BLaER1 (cell line): ENCODE measurements at regions not wholly inside any gene's neighbourhood (a gene's known extent, or its start where the extent isn't known, plus 50 kb on each side); places are given as distances from the start of the nearest gene placed in this dataset.

Experiments used
- H3K27ac ChIP-seq: shearing (Covaris generic); formaldehyde crosslinking; 2 replicates; pipeline ENCODE4 v1.8.1; 2022
- H3K27me3 ChIP-seq: shearing (Covaris generic); formaldehyde crosslinking; 2 replicates; pipeline ENCODE4 v1.8.1; 2022
- H3K36me3 ChIP-seq: shearing (Covaris generic); formaldehyde crosslinking; 2 replicates; pipeline ENCODE4 v1.8.1; 2022
- H3K4me1 ChIP-seq: shearing (Covaris generic); formaldehyde crosslinking; 2 replicates; pipeline ENCODE4 v1.8.1; 2022
- H3K4me2 ChIP-seq: shearing (Covaris generic); formaldehyde crosslinking; 2 replicates; pipeline ENCODE4 v1.8.1; 2022
- H3K4me3 ChIP-seq: shearing (Covaris generic); formaldehyde crosslinking; 2 replicates; pipeline ENCODE4 v1.8.1; 2022
- H3K9ac ChIP-seq: shearing (Covaris generic); formaldehyde crosslinking; 2 replicates; pipeline ENCODE4 v1.8.1; 2022
- H3K9me3 ChIP-seq: shearing (Covaris generic); formaldehyde crosslinking; 2 replicates; pipeline ENCODE4 v1.8.1; 2022
- H4K20me1 ChIP-seq: shearing (Covaris generic); formaldehyde crosslinking; 2 replicates; pipeline ENCODE4 v1.8.1; 2022
- Cebpa-rat ChIP-seq: shearing (Covaris generic); IDR thresholded peaks from 2 replicates; pipeline ENCODE4 v1.8.1; 2022

DNA sequence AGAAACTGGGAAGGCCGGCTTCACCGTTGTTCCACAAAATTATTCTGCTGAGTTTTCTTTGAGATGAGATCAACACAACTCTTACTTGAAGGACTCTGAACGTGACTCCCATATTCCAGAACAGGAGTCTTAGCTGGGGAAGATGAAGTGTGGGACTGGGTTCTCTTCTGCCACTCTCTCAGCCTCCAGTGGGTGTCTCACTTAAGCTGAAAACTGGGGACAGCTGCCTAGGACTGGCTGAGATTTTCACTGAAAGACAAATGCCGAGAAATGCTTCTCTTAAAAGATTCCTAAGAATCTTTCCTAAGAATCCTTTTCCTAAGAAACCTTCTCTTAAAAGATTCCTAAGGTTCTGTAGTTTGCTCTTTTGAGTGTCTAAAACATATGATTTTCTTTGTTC lies 156.6 kb upstream of the LHCGR start:
- no peaks in the 10 kb centered on the region for H3K36me3 ChIP-seq
- H3K4me1 ChIP-seq = peaks cover 17% of the 10 kb centered on the region; the same call in 1 of the 2 replicates
- no peaks in the 10 kb centered on the region for H4K20me1 ChIP-seq
- no peak for TF ChIP-seq Cebpa-rat
- no peak overlapping the region for H3K9ac ChIP-seq
- H3K9me3 ChIP-seq = no peaks in the 10 kb centered on the region
- no peak overlapping the region for H3K4me3 ChIP-seq
- no peaks in the 10 kb centered on the region for H3K27me3 ChIP-seq
- H3K4me2 ChIP-seq = no peak overlapping the region
- no peak overlapping the region for H3K27ac ChIP-seq

DNA sequence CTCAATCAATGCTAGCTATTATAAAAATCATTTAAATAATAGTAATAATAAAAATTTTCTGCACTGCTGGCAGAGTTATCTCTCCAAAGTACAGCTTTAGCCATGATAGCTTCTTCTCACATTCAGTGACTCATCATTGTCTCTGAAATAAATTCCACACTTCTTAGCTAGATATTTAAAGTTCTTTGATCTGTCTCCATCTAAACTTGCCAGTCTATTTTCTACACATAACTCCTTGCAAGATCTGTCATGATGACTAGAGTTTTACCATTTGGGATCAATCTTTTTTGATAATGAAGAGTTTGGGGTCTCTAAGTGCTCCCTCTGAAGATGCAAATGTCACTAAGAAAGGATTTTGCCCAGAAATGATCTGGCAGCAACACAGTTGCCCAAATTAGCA lies 155.4 kb upstream of the LHCGR start:
- Histone ChIP-seq H3K4me3 (no peak overlapping the region), H3K27ac (no peak overlapping the region), H3K4me2 (no peak overlapping the region), H3K9ac (no peak overlapping the region), H3K27me3 (no peaks in the 10 kb centered on the region), H3K36me3 (no peaks in the 10 kb centered on the region), H4K20me1 (no peaks in the 10 kb centered on the region), H3K9me3 (no peaks in the 10 kb centered on the region), H3K4me1 (peaks cover 25% of the 10 kb centered on the region)
- no peak for TF ChIP-seq Cebpa-rat

DNA sequence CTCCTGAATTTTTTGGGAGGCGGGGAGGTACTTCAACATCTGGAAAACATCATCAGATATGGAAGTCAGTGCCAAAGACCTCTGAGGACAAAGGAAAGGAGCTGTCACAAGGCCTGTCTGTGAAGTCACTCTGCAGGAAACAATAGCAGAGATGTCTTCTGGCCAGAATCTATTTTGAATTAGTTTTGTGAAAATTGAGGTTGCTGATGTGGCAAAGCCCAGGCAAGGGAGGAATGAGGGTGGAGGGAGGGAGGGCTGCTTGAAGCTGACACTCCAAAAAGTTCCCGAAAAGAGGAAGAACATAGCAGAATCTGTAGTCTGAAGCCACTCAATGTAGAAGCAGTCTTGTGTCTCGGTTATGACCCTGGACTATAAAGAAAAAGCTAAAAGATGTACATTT lies 151.1 kb upstream of the LHCGR start:
- Histone ChIP-seq H4K20me1 (no peaks in the 10 kb centered on the region), H3K27ac (no peak overlapping the region), H3K36me3 (no peaks in the 10 kb centered on the region), H3K4me3 (no peak overlapping the region), H3K9ac (no peak overlapping the region), H3K9me3 (peaks cover 10% of the 10 kb centered on the region), H3K27me3 (no peaks in the 10 kb centered on the region), H3K4me1 (peaks cover 34% of the 10 kb centered on the region), H3K4me2 (peak overlapping the region; percentile 61)
- TF ChIP-seq Cebpa-rat = no peak

DNA sequence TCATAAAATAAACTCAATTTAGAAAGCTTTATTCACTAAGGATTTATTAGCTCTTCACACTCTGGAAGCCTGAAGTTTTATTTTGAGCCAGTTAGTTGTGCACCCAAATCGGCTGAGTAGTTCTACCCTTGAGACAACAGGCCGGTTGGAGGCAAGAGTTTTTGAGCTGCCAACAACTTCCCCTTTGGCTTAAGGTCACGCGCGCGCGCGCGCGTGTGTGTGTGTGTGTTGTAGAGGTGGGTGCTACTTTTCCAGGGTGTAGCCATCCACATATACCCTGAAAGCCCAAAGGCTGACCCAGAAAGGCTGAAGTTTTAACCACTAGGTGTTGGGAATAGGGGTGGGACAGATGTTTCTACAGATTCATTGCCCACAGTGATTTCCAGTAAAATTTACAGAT lies 150.2 kb upstream of the LHCGR start:
- Histone ChIP-seq H3K27ac (peak overlapping the region; percentile 29; the same call in 1 of the 2 replicates), H3K4me3 (no peak overlapping the region), H3K4me2 (peak overlapping the region; percentile 61), H4K20me1 (no peaks in the 10 kb centered on the region), H3K27me3 (no peaks in the 10 kb centered on the region), H3K9ac (no peak overlapping the region), H3K36me3 (no peaks in the 10 kb centered on the region), H3K9me3 (peaks cover 12% of the 10 kb centered on the region), H3K4me1 (peaks cover 43% of the 10 kb centered on the region)
- no peak for TF ChIP-seq Cebpa-rat

DNA sequence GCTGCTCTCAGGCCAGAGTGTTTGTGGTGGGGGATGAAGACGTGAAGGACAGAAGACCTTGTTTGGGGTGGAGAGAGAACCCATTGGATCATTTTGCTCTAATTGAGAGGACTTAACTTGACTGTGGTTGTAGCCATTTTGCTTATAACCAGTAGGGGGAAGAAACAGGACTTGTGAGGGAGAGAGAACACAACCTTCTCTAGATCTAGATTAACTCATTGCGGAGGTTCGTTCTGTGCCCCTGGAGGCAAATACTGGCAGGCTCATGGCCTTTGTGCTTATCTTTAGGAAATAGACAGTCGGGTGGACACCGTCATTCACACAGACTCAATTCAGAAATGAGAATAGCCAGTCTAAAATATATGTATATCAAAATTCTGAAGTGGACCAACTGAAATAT lies 147.0 kb upstream of the LHCGR start:
- H3K9me3 ChIP-seq = peaks cover 12% of the 10 kb centered on the region
- H3K4me1 ChIP-seq = peaks cover 66% of the 10 kb centered on the region
- no peak overlapping the region for H3K9ac ChIP-seq
- no peaks in the 10 kb centered on the region for H4K20me1 ChIP-seq
- H3K36me3 ChIP-seq = no peaks in the 10 kb centered on the region
- no peak overlapping the region for H3K4me3 ChIP-seq
- H3K27ac ChIP-seq = no peak overlapping the region
- H3K27me3 ChIP-seq = no peaks in the 10 kb centered on the region
- TF ChIP-seq Cebpa-rat = no peak
- H3K4me2 ChIP-seq = no peak overlapping the region

DNA sequence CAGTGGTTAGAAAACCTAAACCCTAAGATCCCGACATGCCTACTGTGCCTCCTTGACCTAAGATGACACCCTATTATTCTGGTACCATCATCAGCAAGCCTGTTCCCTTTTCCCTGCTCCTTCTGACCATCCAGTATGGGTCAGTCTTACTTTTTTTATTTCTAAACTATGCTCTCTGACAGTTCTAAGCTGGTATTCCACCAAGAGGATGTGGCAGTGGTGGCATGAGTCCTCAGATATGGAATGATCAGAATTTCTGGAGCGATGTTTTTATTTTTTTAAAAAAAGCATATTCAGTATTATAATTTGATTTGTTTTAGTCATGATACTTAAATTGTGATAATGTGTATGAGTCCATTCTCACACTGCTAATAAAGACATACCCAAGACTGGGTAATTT lies 145.9 kb upstream of the LHCGR start:
- Histone ChIP-seq H3K4me1 (peaks cover 62% of the 10 kb centered on the region), H3K27me3 (no peaks in the 10 kb centered on the region), H3K27ac (peak overlapping the region; percentile 68), H4K20me1 (no peaks in the 10 kb centered on the region), H3K36me3 (no peaks in the 10 kb centered on the region), H3K9ac (no peak overlapping the region), H3K4me3 (no peak overlapping the region), H3K9me3 (peaks cover 12% of the 10 kb centered on the region), H3K4me2 (peak overlapping the region; percentile 71)
- TF ChIP-seq Cebpa-rat = no peak

DNA sequence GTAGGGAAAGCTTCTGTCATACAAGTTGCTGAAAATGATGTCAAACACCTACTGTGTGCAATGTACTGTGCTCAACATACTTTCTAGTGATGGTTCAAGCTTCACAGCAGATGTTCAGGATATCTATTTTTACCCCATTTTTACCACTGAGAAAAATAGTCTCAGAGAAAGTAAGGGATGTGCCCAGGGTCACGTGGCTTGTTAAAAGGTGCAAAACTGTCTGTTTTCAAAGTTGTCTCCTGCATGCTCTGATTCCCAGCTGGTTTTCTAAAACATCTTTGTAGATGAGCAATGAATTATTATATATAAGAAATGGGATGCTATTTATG lies 145.5 kb upstream of the LHCGR start:
- no peaks in the 10 kb centered on the region for H3K27me3 ChIP-seq
- peaks cover 58% of the 10 kb centered on the region for H3K4me1 ChIP-seq
- no peak overlapping the region for H3K9ac ChIP-seq
- H4K20me1 ChIP-seq = no peaks in the 10 kb centered on the region
- H3K36me3 ChIP-seq = no peaks in the 10 kb centered on the region
- no peak overlapping the region for H3K4me3 ChIP-seq
- H3K9me3 ChIP-seq = peaks cover 12% of the 10 kb centered on the region
- peak overlapping the region; percentile 68 for H3K27ac ChIP-seq
- TF ChIP-seq Cebpa-rat = no peak
- peak overlapping the region; percentile 71 for H3K4me2 ChIP-seq

DNA sequence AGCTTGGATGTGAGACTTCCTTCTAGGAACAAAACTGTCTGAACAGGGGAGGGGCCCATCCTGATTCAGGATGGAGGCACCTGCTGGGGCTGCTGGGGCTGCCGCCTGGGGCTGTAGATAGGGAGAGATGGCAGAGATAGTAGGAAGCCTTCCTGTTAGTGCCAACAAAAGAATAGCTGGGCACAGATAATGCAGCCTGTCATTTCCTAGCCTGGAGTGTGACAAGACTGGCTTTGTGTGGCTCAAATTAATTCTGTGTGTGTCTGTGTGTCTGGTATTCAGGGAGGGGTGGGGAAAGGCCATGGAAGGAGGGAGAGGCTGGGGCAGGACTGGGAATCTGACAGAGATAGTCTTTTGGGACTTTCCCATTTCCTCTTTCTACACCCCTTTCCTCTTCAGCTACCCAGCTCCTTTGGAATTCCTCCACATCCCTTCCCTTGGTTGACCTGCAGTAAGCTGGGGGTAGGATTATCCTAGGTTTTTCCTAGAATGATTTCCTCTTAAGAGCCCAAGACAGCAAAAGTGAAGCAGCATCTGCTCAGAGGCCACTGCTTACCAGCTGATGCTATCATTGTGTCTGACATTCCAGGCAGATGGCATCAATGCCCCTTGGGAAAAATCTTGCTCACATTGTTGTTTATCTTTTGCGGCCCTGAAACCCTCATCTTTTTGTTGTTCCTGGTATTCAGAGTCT lies 144.9 kb upstream of the LHCGR start:
- H3K4me1 ChIP-seq = peaks cover 53% of the 10 kb centered on the region
- H3K9ac ChIP-seq = no peak overlapping the region
- no peaks in the 10 kb centered on the region for H3K27me3 ChIP-seq
- H3K4me2 ChIP-seq = peak overlapping the region; percentile 71
- H3K4me3 ChIP-seq = no peak overlapping the region
- peaks cover 12% of the 10 kb centered on the region for H3K9me3 ChIP-seq
- H4K20me1 ChIP-seq = no peaks in the 10 kb centered on the region
- no peak for TF ChIP-seq Cebpa-rat
- H3K36me3 ChIP-seq = no peaks in the 10 kb centered on the region
- peak overlapping the region; percentile 68 for H3K27ac ChIP-seq

DNA sequence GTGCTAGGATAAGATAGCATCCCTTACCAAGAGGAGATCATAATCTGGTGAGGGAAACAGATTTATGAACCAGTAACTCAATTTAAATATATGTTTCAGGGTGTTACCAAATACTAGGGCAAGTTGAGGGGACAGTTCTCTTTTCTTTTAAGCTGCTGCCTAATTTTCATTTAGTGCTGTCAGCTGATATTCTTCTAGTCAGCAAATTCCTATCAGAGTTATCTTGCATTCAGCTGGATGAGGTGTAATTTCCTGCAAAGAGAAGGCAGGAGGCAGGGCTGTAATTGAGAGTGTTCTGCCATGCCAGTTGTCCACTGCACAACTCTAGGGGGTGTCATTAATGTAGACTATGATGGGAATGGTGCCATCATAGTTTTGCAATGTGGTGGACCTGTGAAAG lies 141.3 kb upstream of the LHCGR start:
- H3K27ac ChIP-seq = no peak overlapping the region
- H3K4me1 ChIP-seq = peaks cover 34% of the 10 kb centered on the region
- H3K9ac ChIP-seq = no peak overlapping the region
- H3K4me3 ChIP-seq = no peak overlapping the region
- H3K9me3 ChIP-seq = peaks cover 4% of the 10 kb centered on the region
- H3K27me3 ChIP-seq = no peaks in the 10 kb centered on the region
- no peak overlapping the region for H3K4me2 ChIP-seq
- no peak for TF ChIP-seq Cebpa-rat
- no peaks in the 10 kb centered on the region for H3K36me3 ChIP-seq
- no peaks in the 10 kb centered on the region for H4K20me1 ChIP-seq

DNA sequence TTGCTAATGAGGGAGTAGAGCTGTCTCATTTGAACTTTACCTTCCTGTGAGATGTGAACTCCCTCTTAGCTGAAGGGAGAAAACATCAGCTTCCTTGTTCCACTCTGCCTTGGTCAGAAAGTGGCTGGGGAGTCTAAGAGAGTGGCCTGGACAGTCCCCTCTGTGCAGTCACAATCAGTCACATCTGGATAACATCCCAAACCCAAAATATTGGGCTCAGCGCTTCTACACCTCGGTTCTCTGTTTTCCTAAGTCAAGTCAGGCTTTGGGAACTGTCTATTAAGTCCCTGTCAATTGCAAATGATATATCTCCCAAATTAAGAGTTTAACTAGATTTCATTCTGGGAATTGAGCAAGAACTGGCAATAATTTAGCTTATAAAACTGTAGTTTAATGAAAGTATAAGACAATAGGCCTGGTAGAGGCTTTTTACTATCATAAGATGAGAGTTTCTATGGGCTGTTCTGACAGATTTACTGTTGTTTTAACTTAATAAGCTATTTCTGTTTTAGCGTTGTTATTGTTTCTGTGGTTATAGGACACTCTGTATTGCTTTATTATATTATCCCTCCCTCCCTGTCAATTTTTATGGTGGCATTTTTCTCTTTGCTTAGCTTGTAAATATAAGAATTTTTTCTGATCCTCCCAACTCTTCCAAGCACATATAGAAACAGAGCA lies 135.1 kb upstream of the LHCGR start:
- Histone ChIP-seq H4K20me1 (no peaks in the 10 kb centered on the region), H3K27ac (no peak overlapping the region), H3K9me3 (no peaks in the 10 kb centered on the region), H3K27me3 (no peaks in the 10 kb centered on the region), H3K4me2 (no peak overlapping the region), H3K36me3 (no peaks in the 10 kb centered on the region), H3K4me3 (no peak overlapping the region), H3K4me1 (no peaks in the 10 kb centered on the region), H3K9ac (no peak overlapping the region)
- TF ChIP-seq Cebpa-rat = no peak
